Dermis blood vessel endothelial cell (primary cell): ENCODE measurements at regions not wholly inside any gene's neighbourhood (a gene's known extent, or its start where the extent isn't known, plus 50 kb on each side); places are given as distances from the start of the nearest gene placed in this dataset.
"Not testable (repeated sequence)": the region's sequence is repeated elsewhere in the genome, so short reads cannot be mapped to it uniquely, and the experiment has no call there.

Experiments
- DNase-seq: peaks from one replicate; pipeline ENCODE4 v3.0.0; 2010

DNA sequence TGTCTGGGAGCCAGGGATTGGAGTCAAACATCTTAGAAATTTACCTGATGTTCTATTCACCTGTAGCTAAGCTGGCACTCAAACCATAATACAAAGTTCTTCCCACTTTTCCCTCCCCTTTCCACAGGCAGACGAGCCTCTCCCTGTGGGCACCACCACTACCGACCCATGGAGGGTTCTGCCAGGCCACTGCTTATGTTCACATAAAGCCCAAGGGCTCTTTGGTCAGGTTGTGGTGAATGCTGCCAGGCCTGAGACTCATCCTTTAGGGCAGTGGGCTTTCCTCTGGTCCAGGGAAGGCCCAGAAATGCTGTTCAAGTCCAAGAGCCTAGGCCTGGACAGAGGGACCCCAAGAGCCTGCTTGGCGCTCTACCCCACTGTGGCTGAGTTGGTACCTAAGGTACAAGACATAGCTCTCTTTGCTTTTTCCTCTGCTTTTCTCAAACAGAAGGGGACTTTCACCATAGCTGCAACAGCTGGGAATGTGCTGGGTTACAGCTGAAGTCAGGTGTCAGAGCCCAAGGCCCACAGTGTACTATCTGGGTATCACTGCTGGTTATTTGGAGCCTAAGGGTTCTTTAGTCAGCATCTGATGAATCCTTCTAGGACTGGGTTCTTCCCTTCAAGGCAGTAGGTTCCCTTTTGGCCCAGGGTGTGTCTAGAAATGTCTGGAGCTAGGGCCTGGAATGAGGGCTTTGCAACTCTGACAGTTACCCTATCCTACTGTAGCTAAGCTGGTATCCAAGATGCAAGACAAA is 620.1 kb downstream of the TLE1 start:
- DNase-seq: no peak

DNA sequence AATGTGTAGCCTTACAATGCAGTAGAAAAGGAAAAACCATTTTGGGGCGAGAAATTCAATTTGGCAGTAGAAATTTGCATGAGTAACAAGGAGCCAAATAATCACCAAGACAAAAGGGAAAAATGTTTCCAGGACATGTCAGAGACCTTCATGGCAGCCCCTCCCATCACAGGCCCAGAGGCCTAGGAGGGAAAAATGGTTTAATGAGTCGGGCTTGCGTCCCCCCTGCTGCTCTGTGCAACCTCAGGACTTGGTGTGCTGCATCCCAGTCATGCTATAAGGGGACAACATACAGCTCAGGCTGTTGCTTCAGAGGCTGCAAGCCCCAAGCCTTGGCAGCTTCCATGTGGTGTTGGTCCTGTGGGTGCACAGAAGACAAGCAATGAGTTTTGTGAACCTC is 626.4 kb downstream of the TLE1 start:
- not testable (repeated sequence) for DNase-seq

GRCh38 chr9:81058782-81059181 is 630.6 kb downstream of the TLE1 start:
- no peak for DNase-seq

GRCh38 chr9:81053298-81054025 is 635.9 kb downstream of the TLE1 start:
- DNase-seq: no peak

- no peak for DNase-seq
Observed at GRCh38 chr9:81052846-81053245, 636.5 kb downstream of the TLE1 start.

GRCh38 chr9:81047280-81047679 is 642.1 kb downstream of the TLE1 start:
- DNase-seq: no peak

- no peak for DNase-seq
Observed at GRCh38 chr9:81045658-81046057, 643.7 kb downstream of the TLE1 start.

DNA sequence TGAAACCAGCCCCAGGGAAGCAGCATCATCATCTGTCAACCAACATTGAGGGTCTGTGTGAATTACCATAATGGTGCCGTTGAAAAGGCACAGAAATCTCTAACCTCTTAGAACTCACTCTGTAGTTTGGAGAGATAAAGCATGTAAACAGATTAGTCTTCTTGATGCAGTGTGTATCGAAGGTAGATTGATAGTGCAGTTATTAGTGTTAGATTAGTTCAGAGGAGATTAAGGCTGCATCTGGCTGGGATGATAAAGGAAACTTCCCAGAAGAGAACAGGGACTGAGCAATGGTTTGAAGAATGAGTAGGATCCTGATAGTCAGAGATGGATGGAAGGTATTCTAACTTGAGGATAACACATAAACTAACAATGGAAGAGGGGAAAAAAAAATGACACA is 651.5 kb downstream of the TLE1 start:
- DNase-seq: no peak

GRCh38 chr9:81035601-81036000 is 653.7 kb downstream of the TLE1 start:
- DNase-seq: no peak

GRCh38 chr9:81035171-81035570 is 654.2 kb downstream of the TLE1 start:
- DNase-seq: no peak

DNA sequence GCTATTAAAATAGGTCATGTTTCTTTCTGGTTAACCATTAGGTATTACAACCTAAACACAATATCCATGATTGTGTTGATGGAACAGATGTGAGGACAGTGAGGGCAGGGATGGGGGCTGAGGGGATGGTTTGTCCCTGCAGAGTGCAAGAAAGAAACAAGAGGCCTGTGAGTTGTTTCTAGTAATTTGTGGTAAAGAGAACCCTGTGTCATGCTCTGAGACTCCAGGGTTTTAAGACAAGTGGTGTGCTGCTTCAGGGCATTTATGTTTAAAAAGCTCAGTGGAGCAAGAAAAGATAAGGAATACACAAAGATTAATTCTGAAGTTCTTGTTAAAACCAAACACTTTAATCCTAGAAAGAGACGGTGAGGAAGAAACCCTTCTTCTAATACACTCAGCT is 656.5 kb downstream of the TLE1 start:
- DNase-seq: no peak

- DNase-seq: no peak
Observed at GRCh38 chr9:81032030-81032572, 657.2 kb downstream of the TLE1 start.

DNA sequence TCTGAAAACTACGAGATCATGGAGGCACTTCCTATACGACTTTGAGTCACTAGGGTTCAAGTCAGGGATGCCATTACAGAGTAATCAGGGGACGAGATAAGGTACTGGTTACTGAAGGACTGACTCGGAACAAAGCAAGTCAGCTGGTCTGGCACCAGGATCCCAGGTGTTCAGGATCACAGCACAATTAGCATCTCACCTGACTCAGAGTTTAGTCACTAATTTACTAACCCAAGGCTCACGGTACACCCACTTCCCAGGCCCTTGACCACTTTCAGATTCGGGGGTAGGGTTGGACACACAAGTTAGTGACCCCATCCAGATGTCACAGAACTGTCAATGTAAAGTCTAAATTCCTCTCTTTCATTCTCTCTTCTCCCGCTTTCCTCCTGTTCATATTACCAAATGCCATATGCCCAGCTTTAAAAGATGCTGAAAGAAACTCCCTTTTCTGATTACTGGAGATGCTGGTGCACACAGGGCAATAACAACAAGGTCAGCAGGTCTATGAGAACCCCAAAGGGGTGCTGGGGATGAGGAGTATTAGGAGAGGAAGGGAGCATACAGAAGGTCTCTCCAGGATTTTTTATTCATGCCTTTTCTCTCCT is 657.8 kb downstream of the TLE1 start:
- DNase-seq: no peak

DNA sequence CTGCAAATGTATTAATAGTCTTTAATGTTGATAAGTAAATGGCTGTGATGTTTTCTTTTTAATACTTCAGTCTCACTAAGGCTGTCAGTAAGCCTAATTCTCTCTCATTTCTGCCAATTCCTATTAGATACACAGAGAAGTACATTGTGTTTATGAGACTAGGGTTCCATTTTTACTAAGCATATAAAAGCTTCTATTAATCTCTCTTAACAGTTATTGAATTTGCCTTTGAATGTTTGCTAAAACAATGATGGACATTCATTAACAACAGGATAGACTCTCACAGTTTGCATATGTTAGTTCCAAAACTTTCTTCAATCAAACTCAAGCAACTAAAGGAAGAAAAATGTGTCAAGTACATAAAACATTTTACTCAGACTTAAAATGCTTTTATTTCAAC is 659.3 kb downstream of the TLE1 start:
- no peak for DNase-seq

DNA sequence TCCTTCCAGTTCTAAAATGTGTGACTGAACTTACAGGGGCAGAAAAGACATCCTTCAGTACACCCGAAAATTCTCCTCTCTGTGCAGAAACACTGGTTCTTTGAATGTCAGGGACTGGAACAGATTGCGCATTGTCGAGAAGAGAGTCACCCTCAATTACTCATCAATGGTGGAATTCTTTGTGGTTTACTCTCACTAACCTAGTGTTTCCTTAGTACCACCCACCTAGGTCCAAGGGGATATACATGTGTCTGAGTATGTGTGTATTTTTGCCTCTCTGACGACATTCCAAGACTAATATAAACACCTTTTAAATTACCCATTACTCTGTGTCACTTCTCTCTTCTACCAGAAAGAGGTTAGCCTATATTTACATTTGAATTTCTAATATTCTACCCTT is 660.8 kb downstream of the TLE1 start:
- DNase-seq: peak; percentile 73

DNA sequence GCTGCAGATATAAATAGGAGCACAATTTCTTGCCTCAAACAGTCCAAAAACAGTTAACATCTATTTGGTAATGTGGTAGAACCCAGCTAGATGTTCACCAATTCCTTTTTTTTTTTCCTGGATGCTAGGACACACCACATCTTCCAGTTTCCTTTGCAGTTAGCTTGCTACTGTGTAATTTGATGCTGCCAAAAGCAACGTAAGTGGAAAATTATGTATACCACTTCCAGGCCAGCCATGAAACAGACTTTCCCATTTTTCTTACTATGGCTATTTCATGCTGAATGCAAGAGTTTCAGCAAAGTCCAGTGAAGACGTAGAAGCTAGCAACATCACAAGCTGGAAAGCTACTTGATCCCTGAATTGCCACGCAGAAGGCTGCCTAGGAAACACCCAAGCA is 667.2 kb downstream of the TLE1 start:
- DNase-seq: no peak

DNA sequence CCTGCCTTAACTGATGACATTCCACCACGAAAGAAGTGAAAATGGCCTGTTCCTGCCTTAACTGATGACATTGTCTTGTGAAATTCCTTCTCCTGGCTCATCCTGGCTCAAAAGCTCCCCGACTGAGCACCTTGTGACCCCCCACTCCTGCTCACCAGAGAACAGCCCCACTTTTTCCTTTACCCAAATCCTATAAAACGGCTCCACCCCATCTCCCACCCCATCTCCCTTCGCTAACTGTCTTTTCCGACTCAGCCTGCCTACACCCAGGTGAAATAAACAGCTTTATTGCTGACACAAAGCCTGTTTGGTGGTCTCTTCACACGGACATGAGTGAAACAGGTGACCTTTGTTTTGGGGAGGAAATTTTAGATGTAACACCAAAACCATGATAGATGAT is 674.4 kb downstream of the TLE1 start:
- not testable (repeated sequence) for DNase-seq

DNA sequence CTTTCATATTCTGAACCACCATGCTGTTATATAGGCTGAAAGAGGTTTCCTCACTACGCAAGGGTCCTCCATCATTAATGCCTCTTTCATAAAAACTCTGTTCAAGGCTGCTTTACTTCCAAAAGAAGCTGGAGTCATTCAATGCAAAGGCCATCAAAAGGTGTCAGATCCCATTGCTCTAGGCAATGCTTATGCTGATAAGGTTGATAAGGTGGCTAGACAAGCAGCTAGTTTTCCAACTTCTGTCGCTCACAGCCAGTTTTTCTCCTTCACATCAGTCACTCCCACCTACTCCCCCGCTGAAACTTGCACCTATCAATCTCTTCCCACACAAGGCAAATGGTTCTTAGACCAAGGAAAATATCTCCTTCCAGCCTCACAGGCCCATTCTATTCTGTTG is 676.2 kb downstream of the TLE1 start:
- DNase-seq: not testable (repeated sequence)

DNA sequence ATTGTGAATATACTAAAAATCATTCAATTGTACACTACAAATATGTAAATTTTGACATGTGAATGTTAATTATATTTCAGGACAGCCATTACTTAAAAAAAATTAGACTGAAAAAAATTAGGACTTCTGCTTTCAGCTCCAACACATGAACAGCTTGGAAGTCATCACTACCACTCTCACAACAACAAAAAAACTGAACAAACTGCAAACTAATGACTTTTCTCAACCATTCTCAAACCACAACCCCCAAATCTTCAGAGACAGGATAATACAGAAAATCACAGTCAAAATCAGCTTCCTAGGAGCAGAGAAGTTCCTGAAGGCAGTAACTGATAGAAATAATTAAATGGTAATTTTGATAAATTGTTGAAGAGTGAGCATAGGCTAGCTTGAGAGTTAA is 686.4 kb downstream of the TLE1 start:
- DNase-seq: no peak

DNA sequence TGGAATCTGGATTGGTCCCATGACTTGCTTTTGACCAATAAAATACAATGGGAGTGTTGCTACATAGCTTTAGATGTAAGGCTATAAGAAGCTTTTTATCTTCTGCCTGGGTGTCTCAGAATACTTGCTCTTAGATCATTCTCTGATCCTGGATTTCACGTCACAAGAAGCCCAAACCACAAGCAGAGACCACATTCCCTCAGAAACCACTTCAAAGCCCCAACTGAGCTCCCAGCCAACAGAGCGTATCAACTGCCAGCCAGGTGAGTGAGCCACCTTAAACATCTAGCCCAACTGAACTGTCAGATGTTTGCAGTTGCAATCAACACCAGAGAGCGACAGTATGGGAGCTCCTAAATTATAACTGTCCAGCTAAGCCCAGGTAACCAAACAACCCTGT is 687.1 kb downstream of the TLE1 start:
- no peak for DNase-seq

DNA sequence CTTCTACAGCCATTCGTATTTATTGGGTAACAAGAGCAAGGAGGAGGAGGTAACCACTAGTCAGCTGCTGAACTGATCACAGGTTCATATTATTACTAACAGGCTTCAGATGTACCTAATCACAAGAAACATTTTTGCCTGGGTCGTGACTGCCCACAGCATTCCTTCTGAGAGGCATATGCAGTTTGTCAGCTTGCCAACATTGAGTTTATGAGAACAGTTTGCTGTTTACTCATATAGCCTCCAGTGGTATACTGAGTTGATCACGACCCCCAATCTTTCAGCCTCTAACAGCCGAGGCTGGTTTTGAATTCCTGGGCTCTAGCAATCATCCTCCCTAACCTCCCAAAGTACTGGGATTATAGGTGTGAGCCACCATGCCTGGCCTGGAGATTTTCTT is 693.6 kb downstream of the TLE1 start:
- DNase-seq: no peak

GRCh38 chr9:80994892-80995291 is 694.5 kb downstream of the TLE1 start:
- DNase-seq: peak; percentile 38

DNA sequence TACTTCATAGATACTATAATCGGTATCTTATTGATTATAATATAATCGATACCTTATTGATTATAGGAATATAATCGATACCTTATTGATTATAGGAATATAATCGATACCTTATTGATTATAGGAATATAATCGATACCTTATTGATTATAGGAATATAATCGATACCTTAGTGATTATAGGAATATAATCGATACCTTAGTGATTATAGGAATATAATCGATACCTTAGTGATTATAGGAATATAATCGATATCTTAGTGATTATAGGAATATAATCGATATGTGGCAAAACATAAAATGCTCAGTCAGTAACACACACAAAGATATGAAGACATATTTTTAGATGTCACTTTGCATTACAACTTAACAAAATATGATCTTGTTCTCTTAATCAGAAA is 703.8 kb downstream of the TLE1 start:
- DNase-seq: not testable (repeated sequence)

DNA sequence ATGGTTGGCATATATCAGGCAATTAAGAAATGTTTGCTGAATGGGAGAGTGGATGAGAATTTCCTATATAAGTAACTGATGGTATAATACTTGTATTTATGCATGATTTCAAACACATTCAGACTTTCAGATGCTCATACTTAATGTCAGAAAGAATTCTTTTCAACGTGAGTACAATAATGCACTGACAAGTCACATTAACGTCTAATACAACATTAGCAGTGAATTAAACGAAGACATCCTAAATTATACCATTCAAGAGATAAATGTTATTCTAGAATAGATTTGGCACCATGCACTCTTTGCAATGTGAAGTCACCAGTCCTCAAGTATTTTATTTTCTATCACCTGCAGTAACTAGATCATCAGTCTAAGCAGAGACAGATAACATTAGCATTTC is 712.9 kb downstream of the TLE1 start:
- DNase-seq: no peak
